ACC112 (cell line): ENCODE measurements at regions not wholly inside any gene's neighbourhood (a gene's known extent, or its start where the extent isn't known, plus 50 kb on each side); places are given as distances from the start of the nearest gene placed in this dataset.

ENCODE experiments used
- H2AFZ ChIP-seq: fragments of 200-600 bp; sonication (generic); one replicate; pipeline ENCODE4 v1.6.0; 2017; ENCODE audit warnings: antibody characterized with exemption, low read length; ENCODE audit not compliant: unreplicated experiment
- H3K27ac ChIP-seq: fragments of 200-600 bp; sonication (generic); 2 replicates; pipeline ENCODE4 v1.5.1; 2014; ENCODE audit warnings: low read depth, mild to moderate bottlenecking, antibody characterized with exemption, low read length, moderate library complexity
- H3K27me3 ChIP-seq: fragments of 200-600 bp; sonication (generic); 2 replicates; pipeline ENCODE4 v1.6.1; 2014; ENCODE audit warnings: mild to moderate bottlenecking, antibody characterized with exemption, low read length, moderate library complexity, mixed read lengths; ENCODE audit not compliant: insufficient read depth
- H3K36me3 ChIP-seq: fragments of 200-600 bp; sonication (generic); 2 replicates; pipeline ENCODE4 v1.6.1; 2016; ENCODE audit warnings: mild to moderate bottlenecking, antibody characterized with exemption, low read length, moderate library complexity, mixed read lengths; ENCODE audit not compliant: insufficient read depth
- H3K4me1 ChIP-seq: fragments of 200-600 bp; sonication (generic); one replicate; pipeline ENCODE4 v1.6.1; 2016; ENCODE audit warnings: low read length, mixed read lengths; ENCODE audit not compliant: insufficient read depth, unreplicated experiment, control insufficient read depth
- H3K4me3 ChIP-seq: fragments of 200-600 bp; sonication (generic); 2 replicates; pipeline ENCODE4 v1.5.1; 2014; ENCODE audit warnings: mild to moderate bottlenecking, low read depth, low read length
- H3K79me2 ChIP-seq: fragments of 200-600 bp; sonication (generic); one replicate; pipeline ENCODE4 v1.6.0; 2016; ENCODE audit warnings: low read length; ENCODE audit not compliant: control insufficient read depth, unreplicated experiment, insufficient read depth

- no peak overlapping the region for H3K27ac ChIP-seq
- no peak overlapping the region for H2AFZ ChIP-seq
- peaks cover 28% of the 10 kb centered on the region for H3K27me3 ChIP-seq
- peaks cover 3% of the 10 kb centered on the region for H3K4me1 ChIP-seq
- no peak overlapping the region for H3K4me3 ChIP-seq
- no peaks in the 10 kb centered on the region for H3K36me3 ChIP-seq
- H3K79me2 ChIP-seq: no peaks in the 10 kb centered on the region
Measured at GRCh38 chr4:83662204-83662603, 126.3 kb downstream of the GPAT3 start.

- Histone ChIP-seq H3K36me3 (no peaks in the 10 kb centered on the region), H3K27me3 (peaks cover 24% of the 10 kb centered on the region), H3K79me2 (no peaks in the 10 kb centered on the region), H3K4me1 (peaks cover 3% of the 10 kb centered on the region), H3K27ac (no peak overlapping the region), H3K4me3 (no peak overlapping the region), H2AFZ (no peak overlapping the region)
Measured at GRCh38 chr4:83661359-83661758, 125.5 kb downstream of the GPAT3 start.

- peaks cover 23% of the 10 kb centered on the region for H3K27me3 ChIP-seq
- H3K36me3 ChIP-seq: no peaks in the 10 kb centered on the region
- H3K27ac ChIP-seq: no peak overlapping the region
- no peak overlapping the region for H3K4me3 ChIP-seq
- peaks cover 3% of the 10 kb centered on the region for H3K4me1 ChIP-seq
- no peaks in the 10 kb centered on the region for H3K79me2 ChIP-seq
- no peak overlapping the region for H2AFZ ChIP-seq
Measured at GRCh38 chr4:83660578-83660977, 124.7 kb downstream of the GPAT3 start.

- no peak overlapping the region for H2AFZ ChIP-seq
- peaks cover 3% of the 10 kb centered on the region for H3K4me1 ChIP-seq
- H3K4me3 ChIP-seq: no peak overlapping the region
- no peak overlapping the region for H3K27ac ChIP-seq
- H3K79me2 ChIP-seq: no peaks in the 10 kb centered on the region
- H3K27me3 ChIP-seq: peaks cover 28% of the 10 kb centered on the region
- H3K36me3 ChIP-seq: no peaks in the 10 kb centered on the region
Measured at GRCh38 chr4:83658806-83659205, 122.9 kb downstream of the GPAT3 start.

- Histone ChIP-seq H3K27ac (no peak overlapping the region), H3K79me2 (no peaks in the 10 kb centered on the region), H3K36me3 (no peaks in the 10 kb centered on the region), H3K4me1 (peaks cover 3% of the 10 kb centered on the region), H3K27me3 (peaks cover 28% of the 10 kb centered on the region), H2AFZ (no peak overlapping the region), H3K4me3 (no peak overlapping the region)
Measured at GRCh38 chr4:83657336-83657735, 121.4 kb downstream of the GPAT3 start.
